Liver (tissue), 3 donors: ENCODE measurements at regions not wholly inside any gene's neighbourhood (a gene's known extent, or its start where the extent isn't known, plus 50 kb on each side); places are given as distances from the start of the nearest gene placed in this dataset.

Experiments
- FOXA1 ChIP-seq: IDR thresholded peaks from 2 replicates; pipeline ENCODE4 v1.6.1; 2016; ENCODE audit warnings: antibody characterized with exemption
- GABPA ChIP-seq, 2 donors: IDR thresholded peaks in 1 of 2; conservative IDR thresholded peaks in 1 of 2; 2 replicates each; pipeline ENCODE4 v1.6.1; 2016; ENCODE audit warnings: antibody characterized with exemption in 2 of 2, mild to moderate bottlenecking in 1 of 2, moderate library complexity in 1 of 2
- JUND ChIP-seq, 2 donors: IDR thresholded peaks; 2 replicates each; pipeline ENCODE4 v1.6.1; 2016; ENCODE audit warnings: antibody characterized with exemption in 2 of 2
- MAX ChIP-seq: IDR thresholded peaks from 2 replicates; pipeline ENCODE4 v1.6.1; 2016; ENCODE audit warnings: antibody characterized with exemption
- RAD21 ChIP-seq, 2 donors: IDR thresholded peaks; 2 replicates each; pipeline ENCODE4 v1.6.1; 2016; ENCODE audit warnings: antibody characterized with exemption in 2 of 2, mild to moderate bottlenecking in 2 of 2
- REST ChIP-seq: IDR thresholded peaks from 2 replicates; pipeline ENCODE4 v1.6.1; 2016; ENCODE audit warnings: antibody characterized with exemption, mild to moderate bottlenecking
- RXRA ChIP-seq, 2 donors: IDR thresholded peaks; 2 replicates each; pipeline ENCODE4 v1.6.1; 2017 to 2018; ENCODE audit warnings: antibody characterized with exemption in 2 of 2, mild to moderate bottlenecking in 1 of 2
- SP1 ChIP-seq: IDR thresholded peaks from 2 replicates; pipeline ENCODE4 v1.6.1; 2018; ENCODE audit warnings: antibody characterized with exemption, mild to moderate bottlenecking
- TAF1 ChIP-seq: conservative IDR thresholded peaks from 2 replicates; pipeline ENCODE4 v1.6.1; 2016; ENCODE audit warnings: antibody characterized with exemption, mild to moderate bottlenecking
- YY1 ChIP-seq: IDR thresholded peaks from 2 replicates; pipeline ENCODE4 v1.6.1; 2016; ENCODE audit warnings: antibody characterized with exemption, mild to moderate bottlenecking
- TF ChIP-seq, protein P1 (sequence below): fragments of 150-350 bp; IDR thresholded peaks from 2 replicates; pipeline ENCODE4 v1.5.1; 2017; ENCODE audit warnings: improper control_type of control experiment, low read depth, low read length; ENCODE audit not compliant: missing input control
- TF ChIP-seq, protein P2 (sequence below): IDR thresholded peaks from 2 replicates; pipeline ENCODE4 v1.6.1; 2016; ENCODE audit warnings: antibody characterized with exemption
- donor health status: healthy.
- donor health status: healthy.

GRCh38 chr3:166367947-166368533 lies 530.8 kb upstream of the BCHE start:
- TF ChIP-seq, protein P1, sequence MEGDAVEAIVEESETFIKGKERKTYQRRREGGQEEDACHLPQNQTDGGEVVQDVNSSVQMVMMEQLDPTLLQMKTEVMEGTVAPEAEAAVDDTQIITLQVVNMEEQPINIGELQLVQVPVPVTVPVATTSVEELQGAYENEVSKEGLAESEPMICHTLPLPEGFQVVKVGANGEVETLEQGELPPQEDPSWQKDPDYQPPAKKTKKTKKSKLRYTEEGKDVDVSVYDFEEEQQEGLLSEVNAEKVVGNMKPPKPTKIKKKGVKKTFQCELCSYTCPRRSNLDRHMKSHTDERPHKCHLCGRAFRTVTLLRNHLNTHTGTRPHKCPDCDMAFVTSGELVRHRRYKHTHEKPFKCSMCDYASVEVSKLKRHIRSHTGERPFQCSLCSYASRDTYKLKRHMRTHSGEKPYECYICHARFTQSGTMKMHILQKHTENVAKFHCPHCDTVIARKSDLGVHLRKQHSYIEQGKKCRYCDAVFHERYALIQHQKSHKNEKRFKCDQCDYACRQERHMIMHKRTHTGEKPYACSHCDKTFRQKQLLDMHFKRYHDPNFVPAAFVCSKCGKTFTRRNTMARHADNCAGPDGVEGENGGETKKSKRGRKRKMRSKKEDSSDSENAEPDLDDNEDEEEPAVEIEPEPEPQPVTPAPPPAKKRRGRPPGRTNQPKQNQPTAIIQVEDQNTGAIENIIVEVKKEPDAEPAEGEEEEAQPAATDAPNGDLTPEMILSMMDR, result no peak
- TF ChIP-seq MAX (no peak), RXRA (IDR thresholded peaks at IDR 0.05) (no peak), GABPA (IDR thresholded peaks at IDR 0.05 in 1 of 2, conservative IDR thresholded peaks at IDR 0.05 in 1 of 2) (no peak), TAF1 (no peak), FOXA1 (no peak), RAD21 (IDR thresholded peaks at IDR 0.05) (no peak), YY1 (no peak), JUND (IDR thresholded peaks at IDR 0.05) (no peak), SP1 (no peak), REST (no peak)
- TF ChIP-seq, protein P2, sequence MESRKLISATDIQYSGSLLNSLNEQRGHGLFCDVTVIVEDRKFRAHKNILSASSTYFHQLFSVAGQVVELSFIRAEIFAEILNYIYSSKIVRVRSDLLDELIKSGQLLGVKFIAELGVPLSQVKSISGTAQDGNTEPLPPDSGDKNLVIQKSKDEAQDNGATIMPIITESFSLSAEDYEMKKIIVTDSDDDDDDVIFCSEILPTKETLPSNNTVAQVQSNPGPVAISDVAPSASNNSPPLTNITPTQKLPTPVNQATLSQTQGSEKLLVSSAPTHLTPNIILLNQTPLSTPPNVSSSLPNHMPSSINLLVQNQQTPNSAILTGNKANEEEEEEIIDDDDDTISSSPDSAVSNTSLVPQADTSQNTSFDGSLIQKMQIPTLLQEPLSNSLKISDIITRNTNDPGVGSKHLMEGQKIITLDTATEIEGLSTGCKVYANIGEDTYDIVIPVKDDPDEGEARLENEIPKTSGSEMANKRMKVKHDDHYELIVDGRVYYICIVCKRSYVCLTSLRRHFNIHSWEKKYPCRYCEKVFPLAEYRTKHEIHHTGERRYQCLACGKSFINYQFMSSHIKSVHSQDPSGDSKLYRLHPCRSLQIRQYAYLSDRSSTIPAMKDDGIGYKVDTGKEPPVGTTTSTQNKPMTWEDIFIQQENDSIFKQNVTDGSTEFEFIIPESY, result no peak
